Trophoblast cell (in vitro differentiated cells and primary cell): ENCODE measurements at regions not wholly inside any gene's neighbourhood (a gene's known extent, or its start where the extent isn't known, plus 50 kb on each side); places are given as distances from the start of the nearest gene placed in this dataset.

Source experiments
- DNase-seq, 2 donors: peaks; one replicate each; pipeline ENCODE4 v3.0.0-alpha.2; 2016
- H2AFZ ChIP-seq: 2 replicates; pipeline ENCODE4 v1.6.1; 2013; ENCODE audit warnings: low read length, moderate library complexity, mild to moderate bottlenecking; ENCODE audit not compliant: insufficient read depth, poor library complexity
- H2AK5ac ChIP-seq: 2 replicates; pipeline ENCODE4 v1.6.1; 2013; ENCODE audit warnings: mild to moderate bottlenecking, low read length
- H2BK120ac ChIP-seq: 2 replicates; pipeline ENCODE4 v1.6.1; 2013; ENCODE audit warnings: low read length, mild to moderate bottlenecking, moderate library complexity; ENCODE audit not compliant: insufficient read depth, poor library complexity
- H2BK12ac ChIP-seq: 2 replicates; pipeline ENCODE4 v1.6.1; 2013; ENCODE audit warnings: mild to moderate bottlenecking, low read length, moderate library complexity
- H2BK5ac ChIP-seq: 2 replicates; pipeline ENCODE4 v1.6.1; 2013; ENCODE audit warnings: low read length, low read depth, moderate library complexity, mild to moderate bottlenecking; ENCODE audit not compliant: poor library complexity
- H3K14ac ChIP-seq: 2 replicates; pipeline ENCODE4 v1.6.1; 2013; ENCODE audit warnings: mild to moderate bottlenecking, low read length
- H3K18ac ChIP-seq: 2 replicates; pipeline ENCODE4 v1.6.1; 2013; ENCODE audit warnings: mild to moderate bottlenecking, low read length
- H3K23ac ChIP-seq: 2 replicates; pipeline ENCODE4 v1.6.1; 2013; ENCODE audit warnings: low read length
- H3K27ac ChIP-seq: 2 replicates; pipeline ENCODE4 v1.5.1; 2013; ENCODE audit warnings: low read depth, mild to moderate bottlenecking, inconsistent platforms, low read length, moderate library complexity
- H3K27me3 ChIP-seq: 2 replicates; pipeline ENCODE4 v1.6.1; 2013; ENCODE audit warnings: inconsistent platforms, mild to moderate bottlenecking, low read length, moderate library complexity; ENCODE audit not compliant: insufficient read depth
- H3K36me3 ChIP-seq, 2 experiments: 1 replicate in 1 of 2; 2 replicates in 1 of 2; pipeline ENCODE4 v1.6.1; 2013; ENCODE audit warnings: low read length in 2 of 2, mild to moderate bottlenecking in 2 of 2, moderate library complexity in 1 of 2; ENCODE audit not compliant: insufficient read depth in 2 of 2, control insufficient read depth in 1 of 2
- H3K4ac ChIP-seq: 2 replicates; pipeline ENCODE4 v1.6.1; 2013; ENCODE audit warnings: low read depth, mild to moderate bottlenecking, low read length, moderate library complexity
- H3K4me1 ChIP-seq, 2 experiments: 1 replicate in 1 of 2; 2 replicates in 1 of 2; pipeline ENCODE4 v1.6.1; 2013; ENCODE audit warnings: low read length in 2 of 2, mild to moderate bottlenecking in 2 of 2, moderate library complexity in 1 of 2; ENCODE audit not compliant: insufficient read depth in 2 of 2, control insufficient read depth in 1 of 2
- H3K4me2 ChIP-seq: 2 replicates; pipeline ENCODE4 v1.6.1; 2013; ENCODE audit warnings: inconsistent platforms, mild to moderate bottlenecking, low read length, moderate library complexity
- H3K4me3 ChIP-seq: 2 replicates; pipeline ENCODE4 v1.5.1; 2013; ENCODE audit warnings: mild to moderate bottlenecking, low read depth, low read length, inconsistent platforms
- H3K79me1 ChIP-seq: one replicate; pipeline ENCODE4 v1.6.1; 2013; ENCODE audit warnings: low read length
- H3K79me2 ChIP-seq: 2 replicates; pipeline ENCODE4 v1.6.1; 2013; ENCODE audit warnings: low read length, mild to moderate bottlenecking; ENCODE audit not compliant: control insufficient read depth, insufficient read depth, poor library complexity
- H3K9ac ChIP-seq: 2 replicates; pipeline ENCODE4 v1.6.1; 2013; ENCODE audit warnings: mild to moderate bottlenecking, low read length
- H3K9me3 ChIP-seq: 2 replicates; pipeline ENCODE4 v1.6.1; 2013; ENCODE audit warnings: low read depth, mild to moderate bottlenecking, control low read depth, inconsistent platforms, low read length; ENCODE audit not compliant: insufficient read depth
- H4K12ac ChIP-seq: 2 replicates; pipeline ENCODE4 v1.6.1; 2013; ENCODE audit warnings: low read depth, mild to moderate bottlenecking, low read length, moderate library complexity
- H4K8ac ChIP-seq: 2 replicates; pipeline ENCODE4 v1.6.1; 2013; ENCODE audit warnings: low read depth, mild to moderate bottlenecking, low read length, moderate library complexity
- H4K91ac ChIP-seq: one replicate; pipeline ENCODE4 v1.6.1; 2013; ENCODE audit warnings: low read depth, mild to moderate bottlenecking, low read length, moderate library complexity
- WGBS: extraction: QIAGEN DNeasy Blood & Tissue Kit; methylation state at CpG from one replicate; pipeline ENCODE4 v1.1.7; 2013; ENCODE audit warnings: missing lambda C conversion rate; ENCODE audit not compliant: insufficient read length, insufficient coverage; ENCODE audit errors: extremely low coverage; 5-methylcytosine and 5-hydroxymethylcytosine counted together

DNA sequence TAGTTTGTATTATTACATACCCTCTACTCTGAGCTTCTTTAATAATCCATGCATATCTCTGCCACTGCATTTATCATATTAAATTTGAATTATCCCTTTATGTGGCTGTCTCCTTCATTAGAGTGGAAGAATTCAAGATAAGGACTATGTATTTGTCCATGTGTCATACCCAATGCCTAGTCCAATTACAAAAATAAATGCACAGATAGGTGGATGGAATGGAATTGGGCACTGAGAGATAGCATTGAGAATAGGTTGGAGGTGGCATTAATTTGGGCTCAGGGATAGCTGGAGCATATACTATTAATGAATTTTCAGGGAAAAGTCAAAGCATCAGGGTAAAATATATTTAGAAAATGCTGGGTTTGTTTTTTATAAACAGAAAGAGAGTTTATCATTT lies 893.2 kb downstream of the EPHA4 start:
- H3K4me1 ChIP-seq: no peaks in the 10 kb centered on the region
- H3K4me2 ChIP-seq: no peak overlapping the region
- no peaks in the 10 kb centered on the region for H3K79me1 ChIP-seq
- H3K23ac ChIP-seq: no peak overlapping the region
- no peak overlapping the region for H3K9ac ChIP-seq
- no peaks in the 10 kb centered on the region for H3K9me3 ChIP-seq
- no peak for DNase-seq
- H4K8ac ChIP-seq: no peak overlapping the region
- H2BK5ac ChIP-seq: no peak overlapping the region
- no peak overlapping the region for H3K18ac ChIP-seq
- no peak overlapping the region for H2AFZ ChIP-seq
- no peaks in the 10 kb centered on the region for H3K36me3 ChIP-seq
- no peak overlapping the region for H4K12ac ChIP-seq
- H3K27ac ChIP-seq: no peak overlapping the region
- H2AK5ac ChIP-seq: no peak overlapping the region
- no peak overlapping the region for H4K91ac ChIP-seq
- no peaks in the 10 kb centered on the region for H3K79me2 ChIP-seq
- H2BK12ac ChIP-seq: no peak overlapping the region
- no peaks in the 10 kb centered on the region for H3K27me3 ChIP-seq
- no peak overlapping the region for H3K4me3 ChIP-seq
- H3K4ac ChIP-seq: no peak overlapping the region
- no peak overlapping the region for H2BK120ac ChIP-seq
- H3K14ac ChIP-seq: no peak overlapping the region

DNA sequence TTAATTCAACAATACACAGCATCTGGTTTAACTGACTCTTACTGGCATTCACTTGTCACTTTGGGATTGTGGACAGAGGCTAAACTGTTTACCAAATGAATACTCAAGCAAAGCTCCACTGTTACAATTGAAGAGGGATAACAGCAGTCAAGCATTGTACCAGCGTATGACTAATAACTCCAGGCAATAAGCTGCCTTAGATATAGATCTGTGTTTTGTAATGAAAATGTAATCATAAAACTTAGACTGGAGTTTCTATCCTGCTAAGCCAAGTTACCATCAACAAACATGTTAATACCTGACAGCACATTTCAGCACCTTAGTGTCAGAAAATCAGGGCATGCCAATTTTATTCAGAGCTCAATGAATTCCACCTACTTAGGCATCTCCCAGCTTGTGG lies 889.5 kb downstream of the EPHA4 start:
- no peak overlapping the region for H4K12ac ChIP-seq
- no peaks in the 10 kb centered on the region for H3K27me3 ChIP-seq
- no peak overlapping the region for H2BK5ac ChIP-seq
- no peak overlapping the region for H4K8ac ChIP-seq
- H3K4me2 ChIP-seq: no peak overlapping the region
- H2BK12ac ChIP-seq: no peak overlapping the region
- no peaks in the 10 kb centered on the region for H3K36me3 ChIP-seq
- H3K4ac ChIP-seq: no peak overlapping the region
- H3K4me1 ChIP-seq: no peaks in the 10 kb centered on the region
- no peak overlapping the region for H2BK120ac ChIP-seq
- H4K91ac ChIP-seq: no peak overlapping the region
- no peak overlapping the region for H2AFZ ChIP-seq
- H2AK5ac ChIP-seq: no peak overlapping the region
- no peak overlapping the region for H3K27ac ChIP-seq
- no peaks in the 10 kb centered on the region for H3K79me1 ChIP-seq
- H3K23ac ChIP-seq: no peak overlapping the region
- H3K14ac ChIP-seq: no peak overlapping the region
- H3K79me2 ChIP-seq: no peaks in the 10 kb centered on the region
- H3K4me3 ChIP-seq: no peak overlapping the region
- no CpG with 5 or more reads among the region's 1 CpG for WGBS
- peak in 1 of 2 donors; percentile 72 for DNase-seq
- no peak overlapping the region for H3K9ac ChIP-seq
- H3K9me3 ChIP-seq: no peaks in the 10 kb centered on the region
- H3K18ac ChIP-seq: no peak overlapping the region

DNA sequence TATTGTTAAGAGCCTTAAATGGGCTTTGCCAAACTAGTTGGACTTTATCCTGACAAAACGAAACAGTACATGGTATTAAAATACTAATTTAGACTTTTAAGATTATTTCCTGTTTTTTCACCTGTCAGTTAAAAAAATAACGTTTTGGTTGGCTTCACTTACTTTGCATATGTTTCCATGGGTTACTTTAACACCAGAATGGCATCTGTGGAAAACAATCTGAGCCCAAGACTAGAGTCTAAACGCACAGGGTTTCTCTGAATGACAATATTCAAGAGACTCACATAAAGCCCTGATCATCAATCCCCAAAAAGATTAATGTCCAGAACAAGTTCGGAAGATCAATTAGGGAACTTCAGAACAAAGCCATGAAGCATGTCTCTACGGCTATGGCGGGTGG lies 888.0 kb downstream of the EPHA4 start:
- Histone ChIP-seq H2BK120ac (no peak overlapping the region), H3K27me3 (no peaks in the 10 kb centered on the region), H4K91ac (no peak overlapping the region), H4K8ac (no peak overlapping the region), H3K23ac (no peak overlapping the region), H2BK5ac (no peak overlapping the region), H2AFZ (no peak overlapping the region), H3K9me3 (no peaks in the 10 kb centered on the region), H3K4me3 (no peak overlapping the region), H2BK12ac (no peak overlapping the region), H2AK5ac (no peak overlapping the region), H3K4me2 (no peak overlapping the region), H3K79me2 (no peaks in the 10 kb centered on the region), H3K9ac (no peak overlapping the region), H3K4me1 (no peaks in the 10 kb centered on the region), H3K18ac (no peak overlapping the region), H3K27ac (no peak overlapping the region), H3K4ac (no peak overlapping the region), H3K79me1 (no peaks in the 10 kb centered on the region), H4K12ac (no peak overlapping the region), H3K36me3 (no peaks in the 10 kb centered on the region), H3K14ac (no peak overlapping the region)
- WGBS: no CpG with 5 or more reads among the region's 6 CpGs
- DNase-seq: no peak

DNA sequence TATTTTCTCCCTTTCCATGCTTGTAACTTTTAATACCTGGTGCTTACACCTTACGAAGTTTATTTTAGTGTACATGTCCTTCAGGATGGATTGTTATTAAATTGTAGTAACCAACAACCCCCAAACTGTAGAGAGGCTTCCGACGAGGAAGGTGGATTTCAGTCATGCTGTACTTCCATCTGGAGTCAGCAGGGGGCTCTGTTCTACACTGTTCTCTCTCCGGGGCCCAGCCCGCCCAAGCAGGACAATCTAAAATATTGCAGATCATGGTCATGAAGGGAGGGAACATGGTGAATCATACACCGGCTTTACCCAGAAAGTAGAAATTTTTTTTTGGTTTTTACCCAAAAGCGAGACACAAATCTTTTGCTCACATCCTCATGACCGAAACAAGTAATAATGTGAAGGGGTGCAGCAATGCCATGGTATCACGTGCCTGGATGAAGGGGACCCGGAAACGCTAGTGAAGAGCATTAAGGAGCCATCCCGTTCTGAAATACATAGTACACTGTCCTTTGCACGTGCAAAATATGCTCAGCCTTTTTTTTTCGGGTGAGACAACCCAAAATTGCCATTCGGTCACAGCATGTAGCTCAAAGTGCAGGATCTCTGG lies 884.8 kb downstream of the EPHA4 start:
- no peaks in the 10 kb centered on the region for H3K27me3 ChIP-seq
- no peak overlapping the region for H3K14ac ChIP-seq
- no peak overlapping the region for H3K23ac ChIP-seq
- no peak overlapping the region for H3K18ac ChIP-seq
- H2BK5ac ChIP-seq: no peak overlapping the region
- H3K4me3 ChIP-seq: no peak overlapping the region
- no peak overlapping the region for H3K4ac ChIP-seq
- peak overlapping the region; percentile 9 for H2BK12ac ChIP-seq
- no peak overlapping the region for H4K12ac ChIP-seq
- peak; percentile 56 to 76 for DNase-seq
- H4K8ac ChIP-seq: peak overlapping the region; percentile 33
- no peaks in the 10 kb centered on the region for H3K36me3 ChIP-seq
- H2BK120ac ChIP-seq: no peak overlapping the region
- no peak overlapping the region for H3K4me2 ChIP-seq
- no peak overlapping the region for H2AFZ ChIP-seq
- H3K4me1 ChIP-seq: no peaks in the 10 kb centered on the region
- no peaks in the 10 kb centered on the region for H3K79me1 ChIP-seq
- no peak overlapping the region for H3K27ac ChIP-seq
- no peaks in the 10 kb centered on the region for H3K9me3 ChIP-seq
- H3K9ac ChIP-seq: no peak overlapping the region
- no peaks in the 10 kb centered on the region for H3K79me2 ChIP-seq
- peak overlapping the region; percentile 31 for H2AK5ac ChIP-seq
- WGBS: no CpG with 5 or more reads among the region's 15 CpGs
- H4K91ac ChIP-seq: peak overlapping the region; percentile 0
